A673 (cell line): ENCODE measurements at regions not wholly inside any gene's neighbourhood (a gene's known extent, or its start where the extent isn't known, plus 50 kb on each side); places are given as distances from the start of the nearest gene placed in this dataset.

Source experiments
- EZH2 ChIP-seq: fragments of 200-600 bp; sonication (generic); IDR thresholded peaks from 2 replicates; pipeline ENCODE4 v1.6.1; 2017; ENCODE audit warnings: borderline replicate concordance, low read depth, mild to moderate bottlenecking, mixed read lengths, antibody characterized with exemption, low read length; ENCODE audit not compliant: poor library complexity, severe bottlenecking
- TF ChIP-seq, protein P1 (sequence below): fragments of 300-800, 200-600 bp; sonication (generic); conservative IDR thresholded peaks from 2 replicates; pipeline ENCODE4 v1.5.1; 2017; ENCODE audit warnings: low read depth, mild to moderate bottlenecking, antibody characterized with exemption, low read length, moderate library complexity, mixed read lengths

DNA sequence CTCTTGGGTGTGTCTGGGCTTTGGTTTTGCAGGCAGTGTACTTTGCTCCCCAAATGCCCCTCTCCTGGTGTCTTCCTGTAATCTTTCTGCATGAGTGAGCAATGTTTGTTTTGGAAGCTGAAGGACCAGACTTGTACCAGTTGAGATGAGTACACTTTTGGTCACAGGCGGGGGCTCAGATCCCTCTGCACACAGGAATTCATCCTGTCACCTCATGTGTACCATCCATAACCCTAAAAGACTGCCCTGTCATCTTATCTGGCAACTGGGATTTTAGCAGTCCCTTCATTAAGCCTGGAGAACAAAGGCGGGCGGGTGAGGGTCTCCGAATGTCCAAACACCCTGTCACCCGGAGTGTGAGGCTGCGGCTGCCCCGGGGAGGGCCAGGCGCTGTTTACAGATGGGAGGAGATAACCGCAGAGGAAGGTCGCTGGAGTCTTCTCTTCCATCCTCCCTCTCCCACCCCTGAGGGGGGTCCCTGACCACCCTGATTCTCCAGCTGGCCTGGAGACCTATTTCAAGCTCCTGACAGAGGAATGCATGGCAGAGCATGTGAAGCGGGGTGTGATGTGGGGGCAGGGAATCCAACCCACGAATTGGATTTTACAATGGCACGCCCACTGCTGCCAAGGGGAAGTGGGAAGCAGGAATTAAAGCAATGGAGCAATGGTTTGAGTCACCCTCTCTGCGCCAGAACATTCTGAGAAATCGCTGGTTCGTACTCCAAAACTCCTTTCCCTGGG lies 158.2 kb upstream of the MYCN start:
- TF ChIP-seq, protein P1, sequence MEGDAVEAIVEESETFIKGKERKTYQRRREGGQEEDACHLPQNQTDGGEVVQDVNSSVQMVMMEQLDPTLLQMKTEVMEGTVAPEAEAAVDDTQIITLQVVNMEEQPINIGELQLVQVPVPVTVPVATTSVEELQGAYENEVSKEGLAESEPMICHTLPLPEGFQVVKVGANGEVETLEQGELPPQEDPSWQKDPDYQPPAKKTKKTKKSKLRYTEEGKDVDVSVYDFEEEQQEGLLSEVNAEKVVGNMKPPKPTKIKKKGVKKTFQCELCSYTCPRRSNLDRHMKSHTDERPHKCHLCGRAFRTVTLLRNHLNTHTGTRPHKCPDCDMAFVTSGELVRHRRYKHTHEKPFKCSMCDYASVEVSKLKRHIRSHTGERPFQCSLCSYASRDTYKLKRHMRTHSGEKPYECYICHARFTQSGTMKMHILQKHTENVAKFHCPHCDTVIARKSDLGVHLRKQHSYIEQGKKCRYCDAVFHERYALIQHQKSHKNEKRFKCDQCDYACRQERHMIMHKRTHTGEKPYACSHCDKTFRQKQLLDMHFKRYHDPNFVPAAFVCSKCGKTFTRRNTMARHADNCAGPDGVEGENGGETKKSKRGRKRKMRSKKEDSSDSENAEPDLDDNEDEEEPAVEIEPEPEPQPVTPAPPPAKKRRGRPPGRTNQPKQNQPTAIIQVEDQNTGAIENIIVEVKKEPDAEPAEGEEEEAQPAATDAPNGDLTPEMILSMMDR, result no peak
- TF ChIP-seq EZH2, result no peak
